ENCODE measurements at regions not wholly inside any gene's neighbourhood (a gene's known extent, or its start where the extent isn't known, plus 50 kb on each side); places are given as distances from the start of the nearest gene placed in this dataset.

- TF ChIP-seq CTCF (IDR thresholded peaks at IDR 0.05; ENCODE audit: low read depth, low read length, poor library complexity, severe bottlenecking) (no peak), EZH2phosphoT487 (IDR thresholded peaks at IDR 0.05; ENCODE audit: borderline replicate concordance, low read length) (no peak)
These were observed 417.4 kb upstream of the PIK3C3 start for GRCh38 chr18:41537666-41538065.

All from DOHH2 (cell line).